Brain microvascular endothelial cell (primary cell): ENCODE measurements at regions not wholly inside any gene's neighbourhood (a gene's known extent, or its start where the extent isn't known, plus 50 kb on each side); places are given as distances from the start of the nearest gene placed in this dataset.

Experiments
- DNase-seq: peaks from one replicate; pipeline ENCODE4 v3.0.0-alpha.2; 2020
- H3K27ac ChIP-seq: fragments of 250-450 bp; sonication (Bioruptor Pico); 2 replicates; pipeline ENCODE4 v1.5.1; 2020; ENCODE audit warnings: mild to moderate bottlenecking, moderate library complexity
- H3K27me3 ChIP-seq: fragments of 250-450 bp; sonication (Bioruptor Pico); replicated peaks from 2 replicates; pipeline ENCODE4 v1.5.1; 2020; ENCODE audit warnings: mild to moderate bottlenecking
- H3K36me3 ChIP-seq: fragments of 250-450 bp; sonication (Bioruptor Pico); replicated peaks from 2 replicates; pipeline ENCODE4 v1.5.1; 2020; ENCODE audit warnings: mild to moderate bottlenecking
- H3K4me3 ChIP-seq: 2 replicates; pipeline ENCODE4 v1.5.1; 2011; ENCODE audit warnings: low read depth, mild to moderate bottlenecking, control low read depth, low read length, moderate library complexity
- CTCF ChIP-seq: IDR thresholded peaks from 2 replicates; pipeline ENCODE4 v1.5.1; 2011; ENCODE audit warnings: low read depth, mild to moderate bottlenecking, moderate library complexity, low read length, control low read depth, inconsistent platforms; ENCODE audit errors: missing control alignments
- in situ Hi-C: cut with HindIII; loops from 2 replicates; pipeline ENCODE4 v1.10.0; 2017; ENCODE audit warnings: low sequenced_read_pairs, low pct_ligation_motif_present

GRCh38 chr5:91280362-91281269 is 102.5 kb downstream of the ARRDC3 start:
- peak overlapping the region; percentile 56 for H3K4me3 ChIP-seq
- peak; percentile 13 for TF ChIP-seq CTCF
- no peaks in the 10 kb centered on the region for H3K27me3 ChIP-seq
- DNase-seq: peak; percentile 98
- H3K36me3 ChIP-seq: no peaks in the 10 kb centered on the region
- in situ Hi-C loops: no loop called here
- H3K27ac ChIP-seq: peak overlapping the region; percentile 98

- in situ Hi-C loops: no loop called here
- no peak overlapping the region for H3K27ac ChIP-seq
Observed at GRCh38 chr5:91277840-91278239, 105.3 kb downstream of the ARRDC3 start.

GRCh38 chr5:91277093-91277626 is 106.0 kb downstream of the ARRDC3 start:
- H3K36me3 ChIP-seq: no peaks in the 10 kb centered on the region
- no peak overlapping the region for H3K4me3 ChIP-seq
- H3K27ac ChIP-seq: no peak overlapping the region
- in situ Hi-C loops: no loop called here
- peak; percentile 3 for DNase-seq
- TF ChIP-seq CTCF: no peak
- no peaks in the 10 kb centered on the region for H3K27me3 ChIP-seq

More at GRCh38 chr5:91277840-91278239, 105.3 kb downstream of the ARRDC3 start:
- no peaks in the 10 kb centered on the region for H3K36me3 ChIP-seq
- no peak for DNase-seq
- TF ChIP-seq CTCF: no peak
- H3K27me3 ChIP-seq: no peaks in the 10 kb centered on the region
- no peak overlapping the region for H3K4me3 ChIP-seq

GRCh38 chr5:91272858-91273257 is 110.3 kb downstream of the ARRDC3 start:
- Histone ChIP-seq H3K36me3 (no peaks in the 10 kb centered on the region), H3K4me3 (no peak overlapping the region), H3K27me3 (no peaks in the 10 kb centered on the region), H3K27ac (no peak overlapping the region)
- DNase-seq: peak; percentile 55
- no peak for TF ChIP-seq CTCF
- in situ Hi-C loops: no loop called here

GRCh38 chr5:91271999-91272398 is 111.1 kb downstream of the ARRDC3 start:
- H3K27me3 ChIP-seq: no peaks in the 10 kb centered on the region
- in situ Hi-C loops: no loop called here
- H3K4me3 ChIP-seq: no peak overlapping the region
- TF ChIP-seq CTCF: no peak
- no peak for DNase-seq
- H3K27ac ChIP-seq: no peak overlapping the region
- H3K36me3 ChIP-seq: no peaks in the 10 kb centered on the region
